ENCODE measurements at regions not wholly inside any gene's neighbourhood (a gene's known extent, or its start where the extent isn't known, plus 50 kb on each side); places are given as distances from the start of the nearest gene placed in this dataset.

DNA sequence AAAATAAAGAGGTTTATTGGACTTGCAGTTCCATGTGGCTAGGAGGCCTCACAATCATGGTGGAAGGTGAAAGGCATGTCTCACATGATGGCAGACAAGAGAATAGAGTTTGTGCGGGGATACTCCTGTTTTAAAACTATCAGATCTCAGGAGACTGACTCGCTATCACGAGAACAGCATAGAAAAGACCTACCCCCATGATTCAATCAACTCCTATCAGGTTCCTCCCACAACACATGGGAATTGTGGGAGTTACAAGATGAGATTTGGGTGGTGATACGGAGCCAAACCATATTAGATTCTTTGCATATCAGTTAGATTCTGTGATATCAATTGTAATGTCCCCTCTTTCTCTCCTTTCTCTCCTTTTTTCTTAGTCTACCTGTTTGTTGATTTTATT, 1178.7 kb upstream of the LRRTM1 start:
- TF ChIP-seq, protein P1, sequence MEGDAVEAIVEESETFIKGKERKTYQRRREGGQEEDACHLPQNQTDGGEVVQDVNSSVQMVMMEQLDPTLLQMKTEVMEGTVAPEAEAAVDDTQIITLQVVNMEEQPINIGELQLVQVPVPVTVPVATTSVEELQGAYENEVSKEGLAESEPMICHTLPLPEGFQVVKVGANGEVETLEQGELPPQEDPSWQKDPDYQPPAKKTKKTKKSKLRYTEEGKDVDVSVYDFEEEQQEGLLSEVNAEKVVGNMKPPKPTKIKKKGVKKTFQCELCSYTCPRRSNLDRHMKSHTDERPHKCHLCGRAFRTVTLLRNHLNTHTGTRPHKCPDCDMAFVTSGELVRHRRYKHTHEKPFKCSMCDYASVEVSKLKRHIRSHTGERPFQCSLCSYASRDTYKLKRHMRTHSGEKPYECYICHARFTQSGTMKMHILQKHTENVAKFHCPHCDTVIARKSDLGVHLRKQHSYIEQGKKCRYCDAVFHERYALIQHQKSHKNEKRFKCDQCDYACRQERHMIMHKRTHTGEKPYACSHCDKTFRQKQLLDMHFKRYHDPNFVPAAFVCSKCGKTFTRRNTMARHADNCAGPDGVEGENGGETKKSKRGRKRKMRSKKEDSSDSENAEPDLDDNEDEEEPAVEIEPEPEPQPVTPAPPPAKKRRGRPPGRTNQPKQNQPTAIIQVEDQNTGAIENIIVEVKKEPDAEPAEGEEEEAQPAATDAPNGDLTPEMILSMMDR (IDR thresholded peaks at IDR 0.05) = no peak
- TF ChIP-seq POLR2AphosphoS5 (IDR thresholded peaks at IDR 0.05) = no peak
- no peak for TF ChIP-seq POLR2A (IDR thresholded peaks at IDR 0.05)
- TF ChIP-seq EP300 (IDR thresholded peaks at IDR 0.05) = no peak

All from upper lobe of left lung (tissue), 4 donors.